SU-DHL-6 (cell line): ENCODE measurements at regions not wholly inside any gene's neighbourhood (a gene's known extent, or its start where the extent isn't known, plus 50 kb on each side); places are given as distances from the start of the nearest gene placed in this dataset.

Experiments used
- H2AFZ ChIP-seq: fragments of 200-600 bp; sonication (generic); 2 replicates; pipeline ENCODE4 v1.6.1; 2014; ENCODE audit warnings: low read depth, mild to moderate bottlenecking, moderate library complexity, mixed read lengths, antibody characterized with exemption, low read length; ENCODE audit not compliant: severe bottlenecking
- H3F3A ChIP-seq: fragments of 200-600 bp; shearing (Covaris generic); 2 replicates; pipeline ENCODE4 v1.6.0; 2016; ENCODE audit warnings: antibody characterized with exemption, mild to moderate bottlenecking; ENCODE audit not compliant: insufficient read depth
- H3K27ac ChIP-seq: fragments of 200-600 bp; sonication (generic); 2 replicates; pipeline ENCODE4 v1.5.1; 2016; ENCODE audit warnings: low read depth, mild to moderate bottlenecking, low read length, moderate library complexity, mixed read lengths
- H3K27me3 ChIP-seq: fragments of 200-600 bp; sonication (generic), shearing (Covaris generic); 2 replicates; pipeline ENCODE4 v1.6.0; 2014; ENCODE audit warnings: mild to moderate bottlenecking, low read length
- H3K36me3 ChIP-seq: fragments of 200-600 bp; sonication (generic); 2 replicates; pipeline ENCODE4 v1.6.1; 2014; ENCODE audit warnings: mild to moderate bottlenecking, low read length, mixed read lengths
- H3K4me2 ChIP-seq: fragments of 300-600, 200-600 bp; shearing (Covaris generic), sonication (generic); 2 replicates; pipeline ENCODE4 v1.6.0; 2014; ENCODE audit warnings: low read length, low read depth, mild to moderate bottlenecking; ENCODE audit not compliant: poor library complexity, severe bottlenecking
- H3K4me3 ChIP-seq: fragments of 200-600 bp; sonication (generic); 2 replicates; pipeline ENCODE4 v1.5.1; 2014; ENCODE audit warnings: antibody characterized with exemption, low read length, mild to moderate bottlenecking, mixed read lengths; ENCODE audit not compliant: insufficient read depth, poor library complexity, severe bottlenecking
- H3K79me2 ChIP-seq: fragments of 200-600 bp; sonication (generic); 2 replicates; pipeline ENCODE4 v1.6.1; 2014; ENCODE audit warnings: mild to moderate bottlenecking, low read length, moderate library complexity; ENCODE audit not compliant: insufficient read depth
- H3K9ac ChIP-seq: fragments of 200-600 bp; sonication (generic); 2 replicates; pipeline ENCODE4 v1.7.0; 2014; ENCODE audit warnings: mild to moderate bottlenecking, low read length
- H3K9me2 ChIP-seq: fragments of 200-600 bp; sonication (generic); replicated peaks from 2 replicates; pipeline ENCODE4 v1.6.1; 2014; ENCODE audit warnings: low read length; ENCODE audit not compliant: insufficient read depth
- H3K9me3 ChIP-seq: fragments of 200-600 bp; sonication (generic); 2 replicates; pipeline ENCODE4 v1.6.1; 2014; ENCODE audit warnings: low read length, mixed read lengths; ENCODE audit not compliant: insufficient read depth
- H4K20me1 ChIP-seq: fragments of 200-600 bp; sonication (generic); 2 replicates; pipeline ENCODE4 v1.6.1; 2014; ENCODE audit warnings: low read depth, mild to moderate bottlenecking, antibody characterized with exemption, low read length, moderate library complexity, mixed read lengths
- CTCF ChIP-seq: fragments of 200-600 bp; sonication (generic); IDR thresholded peaks from one replicate; pipeline ENCODE4 v1.5.1; 2017; ENCODE audit warnings: antibody characterized with exemption, mild to moderate bottlenecking, low read length, moderate library complexity; ENCODE audit not compliant: insufficient read depth, poor library complexity, severe bottlenecking
- EZH2phosphoT487 ChIP-seq: fragments of 200-600 bp; sonication (generic), shearing (Covaris generic); conservative IDR thresholded peaks from 2 replicates; pipeline ENCODE4 v1.6.1; 2018; ENCODE audit warnings: mild to moderate bottlenecking, antibody characterized with exemption, low read length, moderate library complexity, mixed read lengths

- Histone ChIP-seq H3F3A (no peaks in the 10 kb centered on the region), H4K20me1 (no peaks in the 10 kb centered on the region), H3K4me3 (no peak overlapping the region), H3K4me2 (no peak overlapping the region), H3K36me3 (no peaks in the 10 kb centered on the region), H3K27ac (no peak overlapping the region), H3K27me3 (no peaks in the 10 kb centered on the region), H3K79me2 (no peaks in the 10 kb centered on the region), H3K9me3 (no peaks in the 10 kb centered on the region), H3K9ac (no peak overlapping the region), H3K9me2 (no peaks in the 10 kb centered on the region), H2AFZ (no peak overlapping the region)
- TF ChIP-seq CTCF (no peak), EZH2phosphoT487 (no peak)
Observed at GRCh38 chr19:31841755-31842154, 492.5 kb upstream of the TSHZ3 start.

GRCh38 chr19:31863122-31863521 lies 482.3 kb upstream of the ZNF507 start:
- H3K9me2 ChIP-seq, result no peaks in the 10 kb centered on the region
- peaks cover 20% of the 10 kb centered on the region; the same call in 1 of the 2 replicates for H3K9me3 ChIP-seq
- TF ChIP-seq EZH2phosphoT487 (no peak), CTCF (no peak)

GRCh38 chr19:31874313-31874712 lies 471.1 kb upstream of the ZNF507 start:
- H3K9ac ChIP-seq, result no peak overlapping the region
- no peak for TF ChIP-seq CTCF
- no peak for TF ChIP-seq EZH2phosphoT487
- no peaks in the 10 kb centered on the region for H3F3A ChIP-seq
- no peak overlapping the region for H2AFZ ChIP-seq
- H4K20me1 ChIP-seq, result no peaks in the 10 kb centered on the region
- no peak overlapping the region for H3K4me3 ChIP-seq
- H3K36me3 ChIP-seq, result no peaks in the 10 kb centered on the region
- H3K9me3 ChIP-seq, result no peaks in the 10 kb centered on the region
- no peak overlapping the region for H3K4me2 ChIP-seq
- H3K27ac ChIP-seq, result no peak overlapping the region
- no peaks in the 10 kb centered on the region for H3K79me2 ChIP-seq
- H3K9me2 ChIP-seq, result no peaks in the 10 kb centered on the region
- H3K27me3 ChIP-seq, result no peaks in the 10 kb centered on the region

More at GRCh38 chr19:31863122-31863521, 482.3 kb upstream of the ZNF507 start:
- H4K20me1 ChIP-seq, result no peaks in the 10 kb centered on the region
- H3K4me3 ChIP-seq, result no peak overlapping the region
- H3K27ac ChIP-seq, result no peak overlapping the region
- H3F3A ChIP-seq, result no peaks in the 10 kb centered on the region
- no peaks in the 10 kb centered on the region for H3K36me3 ChIP-seq
- H2AFZ ChIP-seq, result no peak overlapping the region
- no peaks in the 10 kb centered on the region for H3K27me3 ChIP-seq
- no peak overlapping the region for H3K4me2 ChIP-seq
- H3K79me2 ChIP-seq, result no peaks in the 10 kb centered on the region
- no peak overlapping the region for H3K9ac ChIP-seq

GRCh38 chr19:31875591-31875990 lies 469.8 kb upstream of the ZNF507 start:
- no peaks in the 10 kb centered on the region for H3K36me3 ChIP-seq
- H3K4me2 ChIP-seq, result no peak overlapping the region
- H3K9me2 ChIP-seq, result no peaks in the 10 kb centered on the region
- H3F3A ChIP-seq, result no peaks in the 10 kb centered on the region
- no peaks in the 10 kb centered on the region for H3K27me3 ChIP-seq
- H3K9ac ChIP-seq, result no peak overlapping the region
- H3K4me3 ChIP-seq, result no peak overlapping the region
- TF ChIP-seq CTCF (no peak), EZH2phosphoT487 (no peak)
- no peak overlapping the region for H2AFZ ChIP-seq
- H3K27ac ChIP-seq, result no peak overlapping the region
- H3K9me3 ChIP-seq, result no peaks in the 10 kb centered on the region
- H4K20me1 ChIP-seq, result no peaks in the 10 kb centered on the region
- no peaks in the 10 kb centered on the region for H3K79me2 ChIP-seq
